Ectodermal cell (in vitro differentiated cells): ENCODE measurements at regions not wholly inside any gene's neighbourhood (a gene's known extent, or its start where the extent isn't known, plus 50 kb on each side); places are given as distances from the start of the nearest gene placed in this dataset.
A peak's percentile ranks its signal among the peaks of the same experiment; 100 is the strongest.

Source experiments
- H3K27ac ChIP-seq: 2 replicates; pipeline ENCODE4 v1.7.0; 2013; ENCODE audit warnings: mild to moderate bottlenecking, low read depth, low read length; ENCODE audit not compliant: insufficient read depth, poor library complexity, severe bottlenecking
- H3K27me3 ChIP-seq: 2 replicates; pipeline ENCODE4 v1.7.0; 2013; ENCODE audit warnings: mild to moderate bottlenecking, low read length; ENCODE audit not compliant: insufficient read depth, control insufficient read depth, poor library complexity, severe bottlenecking
- H3K36me3 ChIP-seq: one replicate; pipeline ENCODE4 v1.7.0; 2013; ENCODE audit warnings: low read length; ENCODE audit not compliant: control insufficient read depth, insufficient read depth
- H3K4me1 ChIP-seq: one replicate; pipeline ENCODE4 v1.7.0; 2013; ENCODE audit warnings: low read length; ENCODE audit not compliant: control insufficient read depth, insufficient read depth
- H3K4me3 ChIP-seq: 2 replicates; pipeline ENCODE4 v1.7.0; 2013; ENCODE audit warnings: low read depth, low read length, control low read depth; ENCODE audit not compliant: insufficient read depth
- H3K9me3 ChIP-seq: 2 replicates; pipeline ENCODE4 v1.7.0; 2013; ENCODE audit warnings: mild to moderate bottlenecking, low read length, moderate library complexity; ENCODE audit not compliant: control insufficient read depth
- WGBS, 2 experiments: methylation state at CpG; one replicate each; pipeline ENCODE4 v1.1.7; 2013; ENCODE audit warnings: missing lambda C conversion rate in 2 of 2; 5-methylcytosine and 5-hydroxymethylcytosine counted together

GRCh38 chr12:29041621-29042020, 107.5 kb upstream of the FAR2 start:
- Histone ChIP-seq H3K27me3 (no peaks in the 10 kb centered on the region), H3K36me3 (no peaks in the 10 kb centered on the region), H3K27ac (no peak overlapping the region), H3K9me3 (no peaks in the 10 kb centered on the region), H3K4me1 (no peaks in the 10 kb centered on the region), H3K4me3 (no peak overlapping the region)
- whole genome bisulfite sequencing, 2 experiments = 79 to 81% methylated on average over 4 of the region's 4 CpGs

- Histone ChIP-seq H3K27me3 (no peaks in the 10 kb centered on the region), H3K9me3 (no peaks in the 10 kb centered on the region), H3K27ac (no peak overlapping the region), H3K4me1 (no peaks in the 10 kb centered on the region), H3K4me3 (no peak overlapping the region), H3K36me3 (no peaks in the 10 kb centered on the region)
- WGBS, 2 experiments = 100% methylated on average over 1 of the region's 1 CpG
Observed at GRCh38 chr12:29043069-29043468, 106.0 kb upstream of the FAR2 start.

- WGBS, 2 experiments = 35 to 41% methylated on average over 2 of the region's 2 CpGs
- no peaks in the 10 kb centered on the region for H3K4me1 ChIP-seq
- H3K36me3 ChIP-seq = no peaks in the 10 kb centered on the region
- H3K27ac ChIP-seq = no peak overlapping the region
- no peaks in the 10 kb centered on the region for H3K9me3 ChIP-seq
- no peak overlapping the region for H3K4me3 ChIP-seq
- H3K27me3 ChIP-seq = no peaks in the 10 kb centered on the region
Observed at GRCh38 chr12:29044799-29045198, 104.3 kb upstream of the FAR2 start.

- Histone ChIP-seq H3K9me3 (no peaks in the 10 kb centered on the region), H3K27ac (no peak overlapping the region), H3K27me3 (no peaks in the 10 kb centered on the region), H3K4me1 (no peaks in the 10 kb centered on the region), H3K4me3 (no peak overlapping the region), H3K36me3 (no peaks in the 10 kb centered on the region)
- 75 to 86% methylated on average over 1 to 4 of the region's 4 CpGs for WGBS, 2 experiments
Observed at GRCh38 chr12:29048787-29049186, 100.3 kb upstream of the FAR2 start.

GRCh38 chr12:29050503-29050902, 98.6 kb upstream of the FAR2 start:
- Histone ChIP-seq H3K4me1 (no peaks in the 10 kb centered on the region), H3K27ac (no peak overlapping the region), H3K4me3 (no peak overlapping the region), H3K36me3 (no peaks in the 10 kb centered on the region), H3K9me3 (no peaks in the 10 kb centered on the region), H3K27me3 (no peaks in the 10 kb centered on the region)
- WGBS, 2 experiments = 100% methylated on average over 1 of the region's 3 CpGs; no CpG with 5 or more reads in 1 of the 2 experiments

GRCh38 chr12:29051221-29051620, 97.9 kb upstream of the FAR2 start:
- no peaks in the 10 kb centered on the region for H3K36me3 ChIP-seq
- 96 to 97% methylated on average over 2 of the region's 2 CpGs for WGBS, 2 experiments
- no peak overlapping the region for H3K4me3 ChIP-seq
- no peaks in the 10 kb centered on the region for H3K4me1 ChIP-seq
- H3K27ac ChIP-seq = no peak overlapping the region
- H3K27me3 ChIP-seq = no peaks in the 10 kb centered on the region
- H3K9me3 ChIP-seq = no peaks in the 10 kb centered on the region

- Histone ChIP-seq H3K9me3 (no peaks in the 10 kb centered on the region), H3K4me3 (no peak overlapping the region), H3K4me1 (no peaks in the 10 kb centered on the region), H3K27me3 (no peaks in the 10 kb centered on the region), H3K27ac (no peak overlapping the region), H3K36me3 (no peaks in the 10 kb centered on the region)
- 94% methylated on average over 1 of the region's 1 CpG for WGBS, 2 experiments
Observed at GRCh38 chr12:29053567-29053966, 95.5 kb upstream of the FAR2 start.

GRCh38 chr12:29054858-29055663, 94.0 kb upstream of the FAR2 start:
- H3K27ac ChIP-seq = no peak overlapping the region
- no peaks in the 10 kb centered on the region for H3K4me1 ChIP-seq
- no peaks in the 10 kb centered on the region for H3K9me3 ChIP-seq
- no peaks in the 10 kb centered on the region for H3K36me3 ChIP-seq
- no peak overlapping the region for H3K4me3 ChIP-seq
- WGBS, 2 experiments = 88 to 90% methylated on average over 3 of the region's 3 CpGs
- H3K27me3 ChIP-seq = no peaks in the 10 kb centered on the region

GRCh38 chr12:29066011-29066588, 83.0 kb upstream of the FAR2 start:
- H3K27me3 ChIP-seq = peaks cover 24% of the 10 kb centered on the region
- no peaks in the 10 kb centered on the region for H3K36me3 ChIP-seq
- no peak overlapping the region for H3K4me3 ChIP-seq
- 74 to 75% methylated on average over 1 of the region's 1 CpG for WGBS, 2 experiments
- peak overlapping the region; percentile 27 for H3K27ac ChIP-seq
- no peaks in the 10 kb centered on the region for H3K9me3 ChIP-seq
- H3K4me1 ChIP-seq = peaks cover 5% of the 10 kb centered on the region

GRCh38 chr12:29067430-29067829, 81.6 kb upstream of the FAR2 start:
- H3K9me3 ChIP-seq = no peaks in the 10 kb centered on the region
- no peak overlapping the region for H3K4me3 ChIP-seq
- no peaks in the 10 kb centered on the region for H3K36me3 ChIP-seq
- H3K4me1 ChIP-seq = peaks cover 7% of the 10 kb centered on the region
- 91 to 95% methylated on average over 1 of the region's 1 CpG for WGBS, 2 experiments
- peaks cover 24% of the 10 kb centered on the region for H3K27me3 ChIP-seq
- no peak overlapping the region for H3K27ac ChIP-seq
